ENCODE measurements at regions not wholly inside any gene's neighbourhood (a gene's known extent, or its start where the extent isn't known, plus 50 kb on each side); places are given as distances from the start of the nearest gene placed in this dataset.

DNA sequence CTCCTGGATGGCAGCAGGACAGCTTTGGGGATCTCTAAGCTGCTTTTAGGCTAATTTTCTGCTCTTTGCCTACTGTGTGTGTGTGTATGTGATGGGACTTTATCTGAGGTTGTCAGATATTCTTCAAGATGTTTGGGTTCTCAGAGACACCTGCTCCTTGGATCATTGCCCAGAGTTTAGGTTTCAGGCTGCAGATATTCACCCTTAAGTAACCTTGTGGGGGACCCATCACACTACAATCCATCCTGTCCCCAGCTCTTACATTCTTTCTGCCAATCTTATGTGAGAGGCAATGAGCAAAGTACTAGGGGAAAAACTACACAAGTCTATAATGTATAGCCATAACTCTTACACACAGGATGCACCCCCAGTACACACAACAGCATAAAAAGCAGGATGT, 263.0 kb upstream of the ZWINT start:
- no peak overlapping the region for H3K4me3 ChIP-seq (ENCODE audit: low read depth, low read length)
- TF ChIP-seq, protein P1, sequence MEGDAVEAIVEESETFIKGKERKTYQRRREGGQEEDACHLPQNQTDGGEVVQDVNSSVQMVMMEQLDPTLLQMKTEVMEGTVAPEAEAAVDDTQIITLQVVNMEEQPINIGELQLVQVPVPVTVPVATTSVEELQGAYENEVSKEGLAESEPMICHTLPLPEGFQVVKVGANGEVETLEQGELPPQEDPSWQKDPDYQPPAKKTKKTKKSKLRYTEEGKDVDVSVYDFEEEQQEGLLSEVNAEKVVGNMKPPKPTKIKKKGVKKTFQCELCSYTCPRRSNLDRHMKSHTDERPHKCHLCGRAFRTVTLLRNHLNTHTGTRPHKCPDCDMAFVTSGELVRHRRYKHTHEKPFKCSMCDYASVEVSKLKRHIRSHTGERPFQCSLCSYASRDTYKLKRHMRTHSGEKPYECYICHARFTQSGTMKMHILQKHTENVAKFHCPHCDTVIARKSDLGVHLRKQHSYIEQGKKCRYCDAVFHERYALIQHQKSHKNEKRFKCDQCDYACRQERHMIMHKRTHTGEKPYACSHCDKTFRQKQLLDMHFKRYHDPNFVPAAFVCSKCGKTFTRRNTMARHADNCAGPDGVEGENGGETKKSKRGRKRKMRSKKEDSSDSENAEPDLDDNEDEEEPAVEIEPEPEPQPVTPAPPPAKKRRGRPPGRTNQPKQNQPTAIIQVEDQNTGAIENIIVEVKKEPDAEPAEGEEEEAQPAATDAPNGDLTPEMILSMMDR (IDR thresholded peaks at IDR 0.05; ENCODE audit: low read depth, low read length): no peak

DNA sequence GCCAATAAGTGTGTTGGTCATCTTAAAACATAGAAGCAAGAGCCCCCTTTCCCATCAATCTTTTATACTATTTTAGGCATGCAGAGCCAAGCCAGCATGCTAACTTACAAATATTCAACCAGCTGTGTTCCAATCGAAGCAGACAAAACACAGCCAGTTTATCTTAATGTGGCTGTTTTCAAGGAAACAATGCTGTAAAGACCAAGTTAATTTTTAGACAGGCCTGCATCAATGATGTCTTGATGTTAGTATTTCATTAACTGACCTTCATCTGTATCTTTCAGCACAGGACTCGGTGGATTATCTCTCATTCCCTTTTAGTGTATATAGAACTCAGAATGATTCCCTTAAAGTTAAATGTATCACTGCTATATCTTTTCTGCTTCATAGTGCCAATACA, 262.0 kb upstream of the ZWINT start:
- no peak overlapping the region for H3K4me3 ChIP-seq (ENCODE audit: low read depth, low read length)
- TF ChIP-seq, protein P1 (IDR thresholded peaks at IDR 0.05; ENCODE audit: low read depth, low read length): no peak

DNA sequence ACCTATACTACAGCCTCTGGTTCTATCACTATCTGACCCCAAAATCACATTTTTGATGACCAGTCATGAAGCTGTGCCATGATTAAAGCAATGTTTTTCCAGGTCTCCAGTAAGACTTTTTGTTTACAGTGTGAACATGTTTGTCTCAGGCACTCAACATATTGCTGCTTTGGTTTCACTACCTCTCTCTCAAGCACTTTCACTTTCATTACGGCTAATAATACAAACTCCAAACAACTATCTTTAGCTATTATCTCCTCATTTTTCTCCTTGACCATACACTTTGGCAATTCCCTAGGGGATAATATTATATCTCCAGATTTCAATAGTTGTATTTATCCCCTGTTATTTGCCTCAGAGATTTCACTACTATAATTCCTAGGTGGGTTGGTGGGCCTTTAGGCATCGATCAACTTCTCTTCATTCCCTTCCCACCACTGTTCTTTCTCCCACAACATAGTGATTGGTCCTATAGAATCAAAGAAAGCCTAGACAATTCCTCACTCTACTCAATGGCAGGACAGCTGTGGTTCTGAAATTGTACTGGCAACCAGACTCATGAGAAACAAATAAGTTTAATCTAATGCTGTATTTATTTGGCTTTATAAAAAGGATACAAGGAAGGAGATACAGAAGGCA, 261.4 kb upstream of the ZWINT start:
- no peak overlapping the region for H3K4me3 ChIP-seq (ENCODE audit: low read depth, low read length)
- TF ChIP-seq, protein P1 (IDR thresholded peaks at IDR 0.05; ENCODE audit: low read depth, low read length): no peak

DNA sequence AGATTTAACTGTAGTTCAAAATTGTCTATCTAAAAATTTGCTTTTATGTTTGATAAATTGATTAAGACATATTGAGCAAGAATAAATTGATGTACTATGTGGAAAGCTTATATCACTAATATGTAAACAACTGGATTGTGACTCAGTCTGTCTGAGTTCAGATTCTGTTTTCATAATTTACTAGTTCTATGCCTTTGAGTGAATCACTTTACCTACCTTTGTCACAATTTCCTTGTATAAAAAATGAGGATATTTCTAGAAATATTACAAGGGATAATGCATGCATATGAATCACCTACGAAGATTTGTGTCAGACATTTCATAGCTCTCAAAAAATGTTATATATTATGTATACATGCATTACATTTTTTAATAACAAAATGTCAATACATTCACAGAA, 245.1 kb upstream of the ZWINT start:
- TF ChIP-seq, protein P1 (IDR thresholded peaks at IDR 0.05; ENCODE audit: low read depth, low read length): no peak
- H3K4me3 ChIP-seq (ENCODE audit: low read depth, low read length): no peak overlapping the region

DNA sequence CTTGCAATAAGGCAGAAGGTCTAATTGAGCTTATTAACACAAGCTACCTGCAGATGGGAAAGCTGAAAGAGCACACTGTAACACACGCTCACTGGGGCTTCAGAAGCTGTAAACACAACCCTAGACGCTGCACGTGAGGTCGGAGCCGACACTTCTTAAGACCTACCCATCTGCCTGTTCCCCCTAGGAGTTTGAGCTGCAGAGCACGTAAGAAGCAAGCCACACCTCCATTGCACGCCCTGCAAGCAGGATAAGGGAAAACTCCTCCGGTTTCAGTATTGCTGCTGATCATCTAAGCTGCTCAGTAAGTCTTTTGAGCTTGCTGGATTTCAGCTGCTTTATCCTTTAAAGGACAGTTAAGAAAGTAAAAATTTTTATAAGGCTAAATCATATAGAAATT, 244.0 kb upstream of the ZWINT start:
- H3K4me3 ChIP-seq (ENCODE audit: low read depth, low read length): no peak overlapping the region
- TF ChIP-seq, protein P1 (IDR thresholded peaks at IDR 0.05; ENCODE audit: low read depth, low read length): no peak

DNA sequence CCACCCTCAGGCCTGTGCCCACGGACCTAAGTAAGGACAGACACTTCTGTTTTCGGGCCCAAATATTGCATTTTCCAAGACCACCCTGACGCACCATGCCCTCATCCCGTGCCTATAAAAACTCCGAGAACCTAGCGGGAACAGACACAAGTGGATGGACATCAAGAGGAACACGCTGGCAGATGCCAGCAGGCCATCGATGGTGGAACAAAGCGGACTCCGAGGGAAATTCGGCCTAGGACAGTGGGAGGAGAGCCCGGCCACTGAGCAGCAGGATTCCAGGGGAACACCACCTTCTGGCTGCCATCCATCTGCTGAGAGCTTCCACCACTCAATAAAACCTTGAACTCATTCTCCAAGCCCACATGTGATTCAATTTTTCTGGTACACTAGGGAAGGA, 243.6 kb upstream of the ZWINT start:
- no peak overlapping the region for H3K4me3 ChIP-seq (ENCODE audit: low read depth, low read length)
- TF ChIP-seq, protein P1 (IDR thresholded peaks at IDR 0.05; ENCODE audit: low read depth, low read length): no peak

DNA sequence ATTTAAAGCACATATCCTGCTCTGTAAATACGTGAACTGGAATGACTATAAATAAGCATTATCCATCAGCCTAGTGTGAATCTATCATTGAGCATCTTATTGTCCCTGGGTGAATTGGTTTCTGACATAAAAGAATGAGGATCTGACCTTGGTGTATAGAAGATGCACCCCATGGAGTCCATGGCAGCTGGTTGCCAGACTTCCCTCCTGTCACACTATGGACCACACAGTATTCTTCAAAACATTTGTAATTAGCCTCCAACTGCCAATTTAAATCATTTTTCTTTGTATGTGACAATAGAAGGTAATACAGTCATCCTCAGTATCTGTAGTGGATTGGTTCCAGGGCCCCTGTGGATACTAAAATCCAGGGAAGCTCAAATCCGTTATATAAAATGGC, 238.1 kb upstream of the ZWINT start:
- TF ChIP-seq, protein P1 (IDR thresholded peaks at IDR 0.05; ENCODE audit: low read depth, low read length): no peak
- H3K4me3 ChIP-seq (ENCODE audit: low read depth, low read length): no peak overlapping the region
